MCF 10A (cell line): ENCODE measurements at regions not wholly inside any gene's neighbourhood (a gene's known extent, or its start where the extent isn't known, plus 50 kb on each side); places are given as distances from the start of the nearest gene placed in this dataset.
"Not testable (repeated sequence)": the region's sequence is repeated elsewhere in the genome, so short reads cannot be mapped to it uniquely, and the experiment has no call there.

Source experiments
- BruUV-seq: library from RNA; stranded (reverse); fragments of 400-500 nt; replicated peaks from 2 replicates; lab custom pipeline; 2021; lab: Mats Ljungman, UMichigan
- CTCF ChIA-PET: fragments of 300-600 bp; sonication (Branson Sonifier 250); formaldehyde crosslinking; extraction: SDS; loops from one replicate; lab custom pipeline; 2021; ENCODE audit warnings: antibody characterized with exemption, inconsistent platforms; lab: Yijun Ruan, JAX
- POLR2A ChIA-PET: fragments of 300-600, 350-650 bp; sonication (Branson Sonifier 250); formaldehyde crosslinking; extraction: SDS; loops from one replicate; lab custom pipeline; 2020; ENCODE audit warnings: antibody characterized with exemption, inconsistent platforms; lab: Yijun Ruan, JAX
- DNase-seq: peaks from one replicate; pipeline ENCODE4 v3.0.0-alpha.2; 2018; ENCODE audit not compliant: unreplicated experiment
- H3K27ac Mint-ChIP-seq: one replicate; pipeline ENCODE4 v1.8.0; 2022; ENCODE audit warnings: mild to moderate bottlenecking, low read depth, mixed read lengths; ENCODE audit not compliant: unreplicated experiment
- H3K27me3 Mint-ChIP-seq: one replicate; pipeline ENCODE4 v1.8.0; 2022; ENCODE audit warnings: mixed read lengths; ENCODE audit not compliant: insufficient read depth, unreplicated experiment
- H3K36me3 Mint-ChIP-seq: one replicate; pipeline ENCODE4 v1.8.0; 2022; ENCODE audit warnings: mild to moderate bottlenecking, moderate library complexity, mixed read lengths; ENCODE audit not compliant: insufficient read depth, unreplicated experiment
- H3K4me1 Mint-ChIP-seq: one replicate; pipeline ENCODE4 v1.8.0; 2022; ENCODE audit warnings: mixed read lengths; ENCODE audit not compliant: insufficient read depth, unreplicated experiment
- H3K4me3 Mint-ChIP-seq: one replicate; pipeline ENCODE4 v1.8.0; 2022; ENCODE audit warnings: mild to moderate bottlenecking, moderate library complexity, mixed read lengths; ENCODE audit not compliant: unreplicated experiment
- H3K9me3 Mint-ChIP-seq: one replicate; pipeline ENCODE4 v1.8.0; 2022; ENCODE audit warnings: mixed read lengths; ENCODE audit not compliant: unreplicated experiment
- intact Hi-C: fragments of 100-400 bp; cut with micrococcal nuclease; formaldehyde crosslinking; loops from 2 replicates; pipeline ENCODE4 v1.14.1; 2022
- TF ChIP-seq, protein P1 (sequence below): fragments of 200-600 bp; IDR thresholded peaks from one replicate; pipeline ENCODE4 v1.8.0; 2022; ENCODE audit warnings: antibody characterized with exemption, mild to moderate bottlenecking; ENCODE audit not compliant: unreplicated experiment

DNA sequence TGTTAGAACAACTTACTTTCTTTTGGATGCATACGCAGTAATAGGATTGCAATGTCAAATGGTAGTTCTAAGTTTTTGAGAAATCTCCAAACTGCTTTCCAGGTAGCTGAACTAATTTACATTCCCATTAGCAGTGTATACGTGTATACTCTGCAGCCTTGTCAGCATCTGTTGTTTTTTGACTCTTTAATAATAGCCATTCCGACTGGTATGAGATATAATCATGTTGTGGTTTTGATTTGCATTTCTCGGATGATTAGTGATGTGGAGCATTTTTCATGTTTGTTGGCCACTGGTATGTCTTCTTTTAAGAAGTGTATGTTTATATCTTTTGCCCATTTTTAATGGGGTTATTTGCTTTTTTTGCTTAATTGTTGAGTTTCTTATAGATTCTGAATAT is 76.9 kb upstream of the HNRNPA1L2 start:
- DNase-seq, H3K4me1 Mint-ChIP-seq, H3K36me3 Mint-ChIP-seq, H3K4me3 Mint-ChIP-seq, H3K27me3 Mint-ChIP-seq, BruUV-seq, POLR2A ChIA-PET, CTCF ChIA-PET, H3K27ac Mint-ChIP-seq, H3K9me3 Mint-ChIP-seq, intact Hi-C loops: not testable (repeated sequence)

DNA sequence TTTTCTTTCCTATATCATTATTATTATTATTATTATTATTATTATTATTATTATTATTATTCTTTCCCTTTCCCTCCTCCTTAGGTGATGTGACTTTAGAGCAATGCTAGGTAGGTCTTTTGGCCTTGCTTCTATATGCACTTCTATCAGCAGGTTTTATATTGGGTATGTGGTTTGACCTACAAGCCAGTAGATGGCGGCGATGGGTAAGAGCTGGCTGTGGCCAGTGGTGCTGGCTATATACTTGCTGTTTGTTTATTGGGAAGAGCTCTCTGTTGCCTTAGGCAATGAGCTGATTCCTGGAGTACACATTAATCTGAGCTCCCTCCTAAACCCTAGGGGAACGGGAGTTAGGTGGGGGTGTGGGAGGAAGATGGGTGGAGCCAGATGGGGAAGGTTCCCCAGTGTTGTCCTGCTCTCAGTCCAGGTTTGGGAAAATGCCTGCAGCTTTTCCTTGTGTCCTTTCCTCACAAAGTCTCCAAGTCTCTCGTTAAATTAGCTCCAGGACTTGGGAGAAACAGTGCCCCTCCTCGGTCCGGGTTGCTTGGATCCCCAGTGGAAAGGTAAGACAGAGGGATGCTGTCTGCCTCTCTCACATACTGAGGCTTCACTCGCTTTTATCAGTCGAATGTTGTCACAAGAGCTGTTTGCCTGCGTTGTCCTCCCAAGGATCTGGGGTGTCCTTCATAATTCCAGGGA is 72.2 kb upstream of the HNRNPA1L2 start:
- H3K4me3 Mint-ChIP-seq, intact Hi-C loops, H3K27ac Mint-ChIP-seq, BruUV-seq, H3K9me3 Mint-ChIP-seq, H3K4me1 Mint-ChIP-seq, H3K27me3 Mint-ChIP-seq, H3K36me3 Mint-ChIP-seq: not testable (repeated sequence)
- TF ChIP-seq, protein P1, sequence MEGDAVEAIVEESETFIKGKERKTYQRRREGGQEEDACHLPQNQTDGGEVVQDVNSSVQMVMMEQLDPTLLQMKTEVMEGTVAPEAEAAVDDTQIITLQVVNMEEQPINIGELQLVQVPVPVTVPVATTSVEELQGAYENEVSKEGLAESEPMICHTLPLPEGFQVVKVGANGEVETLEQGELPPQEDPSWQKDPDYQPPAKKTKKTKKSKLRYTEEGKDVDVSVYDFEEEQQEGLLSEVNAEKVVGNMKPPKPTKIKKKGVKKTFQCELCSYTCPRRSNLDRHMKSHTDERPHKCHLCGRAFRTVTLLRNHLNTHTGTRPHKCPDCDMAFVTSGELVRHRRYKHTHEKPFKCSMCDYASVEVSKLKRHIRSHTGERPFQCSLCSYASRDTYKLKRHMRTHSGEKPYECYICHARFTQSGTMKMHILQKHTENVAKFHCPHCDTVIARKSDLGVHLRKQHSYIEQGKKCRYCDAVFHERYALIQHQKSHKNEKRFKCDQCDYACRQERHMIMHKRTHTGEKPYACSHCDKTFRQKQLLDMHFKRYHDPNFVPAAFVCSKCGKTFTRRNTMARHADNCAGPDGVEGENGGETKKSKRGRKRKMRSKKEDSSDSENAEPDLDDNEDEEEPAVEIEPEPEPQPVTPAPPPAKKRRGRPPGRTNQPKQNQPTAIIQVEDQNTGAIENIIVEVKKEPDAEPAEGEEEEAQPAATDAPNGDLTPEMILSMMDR, result peak; percentile 45
- ChIA-PET CTCF (interaction anchor here (0.7 to 1.7 kb wide), 7 partner anchors 28 to 398 kb away, joined by 3 to 8 read pairs (median 3); partner anchors contain the start of gene SUGT1), POLR2A (interaction anchor here (0.6 to 0.7 kb wide), 3 partner anchors 30 to 83 kb away, joined by 3 read pairs; partner anchors contain the start of gene SUGT1)
- peak; percentile 71 for DNase-seq

DNA sequence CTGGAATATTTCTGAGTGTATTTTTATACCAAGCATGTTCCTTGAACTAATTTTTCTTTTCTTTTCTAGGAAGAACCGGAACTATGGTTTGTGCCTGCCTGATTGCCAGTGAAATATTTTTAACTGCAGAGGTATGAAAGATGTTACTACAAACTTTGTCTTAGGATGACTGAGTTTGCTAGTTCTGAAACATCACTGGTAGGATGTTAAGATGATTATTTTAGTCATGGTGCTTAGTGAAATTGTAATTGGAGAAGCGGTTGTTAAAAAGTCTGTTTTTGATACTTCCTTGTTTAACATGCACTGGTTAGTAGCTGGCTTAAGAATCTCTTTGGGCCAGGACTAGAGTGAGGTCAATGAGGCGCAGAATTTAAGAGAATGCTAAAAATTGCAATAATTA is 71.1 kb upstream of the HNRNPA1L2 start:
- DNase-seq, H3K4me1 Mint-ChIP-seq, POLR2A ChIA-PET, BruUV-seq, intact Hi-C loops, H3K9me3 Mint-ChIP-seq, H3K36me3 Mint-ChIP-seq, H3K27ac Mint-ChIP-seq, H3K4me3 Mint-ChIP-seq, H3K27me3 Mint-ChIP-seq: not testable (repeated sequence)
- CTCF ChIA-PET, result interaction anchor here (1.7 kb wide), 1 partner anchor 39 kb away, joined by 5 read pairs; no protein-coding TSS in a partner anchor

DNA sequence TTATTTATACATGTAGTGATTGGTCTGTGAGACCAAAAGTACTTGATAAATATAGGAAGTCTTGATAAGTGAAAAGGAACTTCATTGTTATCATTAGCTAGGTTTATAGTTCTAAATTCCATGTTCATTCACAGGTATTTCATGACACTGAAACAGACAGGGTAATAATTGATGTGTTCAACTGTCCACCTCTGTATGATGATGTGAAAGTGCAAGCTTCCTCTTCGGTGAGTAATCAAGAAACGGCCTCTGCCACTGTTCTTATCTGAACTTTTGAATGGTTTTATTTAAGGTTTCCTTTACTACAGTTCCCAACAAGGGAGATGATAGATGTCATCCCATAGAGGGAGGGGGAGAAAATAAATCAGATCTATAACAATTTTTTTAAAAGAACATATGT is 59.3 kb upstream of the HNRNPA1L2 start:
- H3K9me3 Mint-ChIP-seq, POLR2A ChIA-PET, H3K27me3 Mint-ChIP-seq, DNase-seq, H3K4me3 Mint-ChIP-seq, H3K36me3 Mint-ChIP-seq, CTCF ChIA-PET, H3K27ac Mint-ChIP-seq, H3K4me1 Mint-ChIP-seq, intact Hi-C loops, BruUV-seq: not testable (repeated sequence)
